NCI-H187 treated with DMSO at 0.1 percent for 48 hours (cell line): ENCODE measurements at regions not wholly inside any gene's neighbourhood (a gene's known extent, or its start where the extent isn't known, plus 50 kb on each side); places are given as distances from the start of the nearest gene placed in this dataset.
"Not testable (repeated sequence)": the region's sequence is repeated elsewhere in the genome, so short reads cannot be mapped to it uniquely, and the experiment has no call there.

Experiments used
- DNase-seq: peaks from one replicate; lab custom pipeline; 2025; lab: John Stamatoyannopoulos, UW

GRCh38 chr10:64115908-64116643, 594.9 kb downstream of the REEP3 start:
- no peak for DNase-seq

GRCh38 chr10:64116707-64117106, 595.5 kb downstream of the REEP3 start:
- no peak for DNase-seq

- DNase-seq, result no peak
Measured at GRCh38 chr10:64118736-64119135, 597.5 kb downstream of the REEP3 start.

GRCh38 chr10:64120301-64120980, 599.2 kb downstream of the REEP3 start:
- not testable (repeated sequence) for DNase-seq

- no peak for DNase-seq
Measured at GRCh38 chr10:64130152-64130551, 609.0 kb downstream of the REEP3 start.

- no peak for DNase-seq
Measured at GRCh38 chr10:64134676-64135075, 613.5 kb downstream of the REEP3 start.

GRCh38 chr10:64142395-64142794, 621.2 kb downstream of the REEP3 start:
- DNase-seq, result no peak

GRCh38 chr10:64148607-64149006, 627.4 kb downstream of the REEP3 start:
- no peak for DNase-seq

GRCh38 chr10:64156166-64156565, 635.0 kb downstream of the REEP3 start:
- DNase-seq, result no peak

GRCh38 chr10:64158551-64158950, 637.4 kb downstream of the REEP3 start:
- no peak for DNase-seq

GRCh38 chr10:64159910-64160872, 639.0 kb downstream of the REEP3 start:
- no peak for DNase-seq

GRCh38 chr10:64170791-64171190, 649.6 kb downstream of the REEP3 start:
- no peak for DNase-seq

GRCh38 chr10:64173826-64174225, 652.6 kb downstream of the REEP3 start:
- no peak for DNase-seq

- DNase-seq, result no peak
Measured at GRCh38 chr10:64174666-64175255, 653.6 kb downstream of the REEP3 start.

GRCh38 chr10:64175271-64175962, 654.2 kb downstream of the REEP3 start:
- no peak for DNase-seq

GRCh38 chr10:64182671-64183070, 661.5 kb downstream of the REEP3 start:
- no peak for DNase-seq

- no peak for DNase-seq
Measured at GRCh38 chr10:64191286-64191685, 670.1 kb downstream of the REEP3 start.

- DNase-seq, result no peak
Measured at GRCh38 chr10:64196638-64197315, 675.6 kb downstream of the REEP3 start.

- DNase-seq, result no peak
Measured at GRCh38 chr10:64201936-64202335, 680.7 kb downstream of the REEP3 start.

- not testable (repeated sequence) for DNase-seq
Measured at GRCh38 chr10:64204504-64204903, 683.3 kb downstream of the REEP3 start.

GRCh38 chr10:64206409-64206808, 685.2 kb downstream of the REEP3 start:
- DNase-seq, result no peak
